ENCODE measurements at regions not wholly inside any gene's neighbourhood (a gene's known extent, or its start where the extent isn't known, plus 50 kb on each side); places are given as distances from the start of the nearest gene placed in this dataset.

- Histone ChIP-seq H3K4me3 (replicated peaks; ENCODE audit: insufficient read depth, low read length) (no peak overlapping the region), H3K27me3 (ENCODE audit: insufficient read depth, poor library complexity, severe bottlenecking) (no peaks in the 10 kb centered on the region), H3K27ac (replicated peaks) (no peak overlapping the region)
- no peak for TF ChIP-seq POLR2AphosphoS5 (IDR thresholded peaks at IDR 0.05; ENCODE audit: low read depth)
- 0 out of 2 replicates have a peak, but pooled peaks have one; percentile 6 for TF ChIP-seq SPI1 (IDR thresholded peaks at IDR 0.05; ENCODE audit: borderline replicate concordance, low read depth)
- TF ChIP-seq, protein P1, sequence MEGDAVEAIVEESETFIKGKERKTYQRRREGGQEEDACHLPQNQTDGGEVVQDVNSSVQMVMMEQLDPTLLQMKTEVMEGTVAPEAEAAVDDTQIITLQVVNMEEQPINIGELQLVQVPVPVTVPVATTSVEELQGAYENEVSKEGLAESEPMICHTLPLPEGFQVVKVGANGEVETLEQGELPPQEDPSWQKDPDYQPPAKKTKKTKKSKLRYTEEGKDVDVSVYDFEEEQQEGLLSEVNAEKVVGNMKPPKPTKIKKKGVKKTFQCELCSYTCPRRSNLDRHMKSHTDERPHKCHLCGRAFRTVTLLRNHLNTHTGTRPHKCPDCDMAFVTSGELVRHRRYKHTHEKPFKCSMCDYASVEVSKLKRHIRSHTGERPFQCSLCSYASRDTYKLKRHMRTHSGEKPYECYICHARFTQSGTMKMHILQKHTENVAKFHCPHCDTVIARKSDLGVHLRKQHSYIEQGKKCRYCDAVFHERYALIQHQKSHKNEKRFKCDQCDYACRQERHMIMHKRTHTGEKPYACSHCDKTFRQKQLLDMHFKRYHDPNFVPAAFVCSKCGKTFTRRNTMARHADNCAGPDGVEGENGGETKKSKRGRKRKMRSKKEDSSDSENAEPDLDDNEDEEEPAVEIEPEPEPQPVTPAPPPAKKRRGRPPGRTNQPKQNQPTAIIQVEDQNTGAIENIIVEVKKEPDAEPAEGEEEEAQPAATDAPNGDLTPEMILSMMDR (IDR thresholded peaks at IDR 0.05; ENCODE audit: insufficient read depth, low read length) = no peak
- TF ChIP-seq GABPA (IDR thresholded peaks at IDR 0.05; ENCODE audit: low read depth) = no peak
- TF ChIP-seq, protein P2, sequence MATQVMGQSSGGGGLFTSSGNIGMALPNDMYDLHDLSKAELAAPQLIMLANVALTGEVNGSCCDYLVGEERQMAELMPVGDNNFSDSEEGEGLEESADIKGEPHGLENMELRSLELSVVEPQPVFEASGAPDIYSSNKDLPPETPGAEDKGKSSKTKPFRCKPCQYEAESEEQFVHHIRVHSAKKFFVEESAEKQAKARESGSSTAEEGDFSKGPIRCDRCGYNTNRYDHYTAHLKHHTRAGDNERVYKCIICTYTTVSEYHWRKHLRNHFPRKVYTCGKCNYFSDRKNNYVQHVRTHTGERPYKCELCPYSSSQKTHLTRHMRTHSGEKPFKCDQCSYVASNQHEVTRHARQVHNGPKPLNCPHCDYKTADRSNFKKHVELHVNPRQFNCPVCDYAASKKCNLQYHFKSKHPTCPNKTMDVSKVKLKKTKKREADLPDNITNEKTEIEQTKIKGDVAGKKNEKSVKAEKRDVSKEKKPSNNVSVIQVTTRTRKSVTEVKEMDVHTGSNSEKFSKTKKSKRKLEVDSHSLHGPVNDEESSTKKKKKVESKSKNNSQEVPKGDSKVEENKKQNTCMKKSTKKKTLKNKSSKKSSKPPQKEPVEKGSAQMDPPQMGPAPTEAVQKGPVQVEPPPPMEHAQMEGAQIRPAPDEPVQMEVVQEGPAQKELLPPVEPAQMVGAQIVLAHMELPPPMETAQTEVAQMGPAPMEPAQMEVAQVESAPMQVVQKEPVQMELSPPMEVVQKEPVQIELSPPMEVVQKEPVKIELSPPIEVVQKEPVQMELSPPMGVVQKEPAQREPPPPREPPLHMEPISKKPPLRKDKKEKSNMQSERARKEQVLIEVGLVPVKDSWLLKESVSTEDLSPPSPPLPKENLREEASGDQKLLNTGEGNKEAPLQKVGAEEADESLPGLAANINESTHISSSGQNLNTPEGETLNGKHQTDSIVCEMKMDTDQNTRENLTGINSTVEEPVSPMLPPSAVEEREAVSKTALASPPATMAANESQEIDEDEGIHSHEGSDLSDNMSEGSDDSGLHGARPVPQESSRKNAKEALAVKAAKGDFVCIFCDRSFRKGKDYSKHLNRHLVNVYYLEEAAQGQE (IDR thresholded peaks at IDR 0.05; ENCODE audit: insufficient replicate concordance, low read depth) = no peak
- no peak for DNase-seq (ENCODE audit: low read depth in 1 of 2, low spot score in 1 of 2)
Observed at GRCh38 chr1:98205291-98206017, 284.6 kb upstream of the DPYD start.

DNA sequence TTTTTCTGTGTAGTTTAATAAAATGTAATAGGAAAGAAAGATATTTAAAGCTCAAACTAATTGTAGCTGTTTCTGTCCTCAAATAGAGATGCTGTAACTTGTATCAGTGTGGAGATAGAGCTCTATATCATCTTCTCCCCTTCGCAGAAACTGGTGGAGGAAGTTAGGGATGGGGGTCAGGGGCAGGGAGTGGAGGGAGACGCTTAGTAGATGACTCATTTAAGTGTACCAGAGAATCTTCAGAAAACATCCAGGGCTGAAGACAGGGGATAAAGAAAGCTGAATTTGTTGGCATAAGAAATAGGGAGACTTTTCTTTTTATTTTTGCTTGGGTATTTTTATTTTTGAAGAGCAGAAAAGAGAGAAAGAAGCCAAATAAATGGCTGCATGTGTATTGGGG lies 282.6 kb upstream of the DPYD start:
- H3K4me3 ChIP-seq (replicated peaks; ENCODE audit: insufficient read depth, low read length) = no peak overlapping the region
- TF ChIP-seq SPI1 (IDR thresholded peaks at IDR 0.05; ENCODE audit: borderline replicate concordance, low read depth) (no peak), POLR2AphosphoS5 (IDR thresholded peaks at IDR 0.05; ENCODE audit: low read depth) (no peak), GABPA (IDR thresholded peaks at IDR 0.05; ENCODE audit: low read depth) (no peak)
- TF ChIP-seq, protein P2 (IDR thresholded peaks at IDR 0.05; ENCODE audit: insufficient replicate concordance, low read depth) = no peak
- TF ChIP-seq, protein P1 (IDR thresholded peaks at IDR 0.05; ENCODE audit: insufficient read depth, low read length) = no peak
- H3K27ac ChIP-seq (replicated peaks) = no peak overlapping the region
- no peaks in the 10 kb centered on the region for H3K27me3 ChIP-seq (ENCODE audit: insufficient read depth, poor library complexity, severe bottlenecking)
- DNase-seq (ENCODE audit: low read depth in 1 of 2, low spot score in 1 of 2) = no peak

GRCh38 chr1:98201666-98202081 lies 280.8 kb upstream of the DPYD start:
- DNase-seq (ENCODE audit: low read depth in 1 of 2, low spot score in 1 of 2) = no peak
- no peak overlapping the region for H3K4me3 ChIP-seq (replicated peaks; ENCODE audit: insufficient read depth, low read length)
- no peak overlapping the region for H3K27ac ChIP-seq (replicated peaks)
- no peaks in the 10 kb centered on the region for H3K27me3 ChIP-seq (ENCODE audit: insufficient read depth, poor library complexity, severe bottlenecking)
- TF ChIP-seq, protein P2 (IDR thresholded peaks at IDR 0.05; ENCODE audit: insufficient replicate concordance, low read depth) = no peak
- TF ChIP-seq POLR2AphosphoS5 (IDR thresholded peaks at IDR 0.05; ENCODE audit: low read depth) (no peak), SPI1 (IDR thresholded peaks at IDR 0.05; ENCODE audit: borderline replicate concordance, low read depth) (no peak)
- TF ChIP-seq, protein P1 (IDR thresholded peaks at IDR 0.05; ENCODE audit: insufficient read depth, low read length) = no peak
